ENCODE measurements at regions not wholly inside any gene's neighbourhood (a gene's known extent, or its start where the extent isn't known, plus 50 kb on each side); places are given as distances from the start of the nearest gene placed in this dataset.

- H3K27ac ChIP-seq (ENCODE audit: insufficient read depth, low read depth, low read length), result no peak overlapping the region
- peaks cover 4 to 5% of the 10 kb centered on the region in 2 experiments for H3K27me3 ChIP-seq (ENCODE audit: control insufficient read depth in 2 of 2, insufficient read depth in 2 of 2, low read length in 2 of 2)
- no peaks in the 10 kb centered on the region for H3K4me1 ChIP-seq (ENCODE audit: control insufficient read depth, extremely low read depth, insufficient read depth, low read length)
- FAIRE-seq, result no peak
- H3K79me2 ChIP-seq (ENCODE audit: control insufficient read depth, insufficient read depth, low read length), result no peaks in the 10 kb centered on the region
- TF ChIP-seq EZH2 (IDR thresholded peaks at IDR 0.05; ENCODE audit: borderline replicate concordance, low read depth, low read length, severe bottlenecking) (no peak), POLR2A (IDR thresholded peaks at IDR 0.05; ENCODE audit: low read depth, low read length) (no peak), GATA2 (IDR thresholded peaks at IDR 0.05; ENCODE audit: insufficient read depth, insufficient read length, low read depth, low read length) (no peak), FOS (IDR thresholded peaks at IDR 0.05; ENCODE audit: borderline replicate concordance, insufficient read depth, low read length) (no peak)
- POLR2A ChIA-PET, result no interaction called here
- no peaks in the 10 kb centered on the region for H3K9me1 ChIP-seq (replicated peaks; ENCODE audit: control insufficient read depth, extremely low read depth, insufficient read depth, low read length)
- no peak overlapping the region for H3K4me3 ChIP-seq (replicated peaks in 1 of 3; ENCODE audit: insufficient read depth in 1 of 3, low read depth in 1 of 3, low read length in 3 of 3)
- DNase-seq (ENCODE audit: low read depth, low spot score), result no peak
- dilution Hi-C loops (cut with MboI; ENCODE audit: extremely low pct_ligation_motif_present, low sequenced_read_pairs), result no loop called here
- no TSS peak for BruUV-seq (replicated peaks)
- no peak overlapping the region for H3K4me2 ChIP-seq (ENCODE audit: insufficient read depth, low read length)
- no peaks in the 10 kb centered on the region for H3K9me3 ChIP-seq (replicated peaks; ENCODE audit: control insufficient read depth, insufficient read depth, low read length)
- no peaks in the 10 kb centered on the region for H3K36me3 ChIP-seq (ENCODE audit: control insufficient read depth in 2 of 2, extremely low read depth in 1 of 2, insufficient read depth in 2 of 2, low read length in 2 of 2)
- no peak overlapping the region for H2AFZ ChIP-seq (ENCODE audit: low read depth, low read length)
- intact Hi-C loops (cut with micrococcal nuclease), result no loop called here
- H3K9ac ChIP-seq (replicated peaks; ENCODE audit: extremely low read depth, insufficient read depth, low read length), result no peak overlapping the region
- no peaks in the 10 kb centered on the region for H4K20me1 ChIP-seq (replicated peaks; ENCODE audit: control insufficient read depth, extremely low read depth, insufficient read depth, low read length)
- CTCF ChIA-PET, result interaction anchor here (1.7 kb wide), 1 partner anchor 9 kb away, joined by 5 read pairs; no protein-coding TSS in a partner anchor
These were observed 426.3 kb upstream of the FAM241A start for GRCh38 chr4:111718763-111719559.

GRCh38 chr4:111720866-111721265, 424.4 kb upstream of the FAM241A start:
- no peak overlapping the region for H3K4me3 ChIP-seq (replicated peaks in 1 of 3; ENCODE audit: insufficient read depth in 1 of 3, low read depth in 1 of 3, low read length in 3 of 3)
- dilution Hi-C loops (cut with MboI; ENCODE audit: extremely low pct_ligation_motif_present, low sequenced_read_pairs), result no loop called here

More at GRCh38 chr4:111720866-111721265, 424.4 kb upstream of the FAM241A start:
- intact Hi-C loops (cut with micrococcal nuclease), result no loop called here
- FAIRE-seq, result no peak
- Histone ChIP-seq H3K9ac (replicated peaks; ENCODE audit: extremely low read depth, insufficient read depth, low read length) (no peak overlapping the region), H4K20me1 (replicated peaks; ENCODE audit: control insufficient read depth, extremely low read depth, insufficient read depth, low read length) (no peaks in the 10 kb centered on the region), H3K79me2 (ENCODE audit: control insufficient read depth, insufficient read depth, low read length) (no peaks in the 10 kb centered on the region), H3K9me3 (replicated peaks; ENCODE audit: control insufficient read depth, insufficient read depth, low read length) (no peaks in the 10 kb centered on the region), H3K27ac (ENCODE audit: insufficient read depth, low read depth, low read length) (no peak overlapping the region), H3K9me1 (replicated peaks; ENCODE audit: control insufficient read depth, extremely low read depth, insufficient read depth, low read length) (no peaks in the 10 kb centered on the region), H3K4me2 (ENCODE audit: insufficient read depth, low read length) (no peak overlapping the region), H3K27me3 (ENCODE audit: control insufficient read depth in 2 of 2, insufficient read depth in 2 of 2, low read length in 2 of 2) (peaks cover 4 to 5% of the 10 kb centered on the region in 2 experiments), H3K36me3 (ENCODE audit: control insufficient read depth in 2 of 2, extremely low read depth in 1 of 2, insufficient read depth in 2 of 2, low read length in 2 of 2) (no peaks in the 10 kb centered on the region), H3K4me1 (ENCODE audit: control insufficient read depth, extremely low read depth, insufficient read depth, low read length) (no peaks in the 10 kb centered on the region), H2AFZ (ENCODE audit: low read depth, low read length) (no peak overlapping the region)
- ChIA-PET CTCF (no interaction called here), POLR2A (no interaction called here)
- TF ChIP-seq MYC (IDR thresholded peaks at IDR 0.05; ENCODE audit: low read depth, low read length) (no peak), JUN (IDR thresholded peaks at IDR 0.05; ENCODE audit: borderline replicate concordance, insufficient read depth, insufficient read length, low read depth) (no peak), FOS (IDR thresholded peaks at IDR 0.05; ENCODE audit: borderline replicate concordance, insufficient read depth, low read length) (no peak), CTCF (IDR thresholded peaks at IDR 0.05; ENCODE audit: extremely low read depth in 1 of 2, insufficient read depth in 1 of 2, low read depth in 1 of 2, low read length in 2 of 2) (no peak), POLR2A (IDR thresholded peaks at IDR 0.05; ENCODE audit: low read depth, low read length) (no peak), EZH2 (IDR thresholded peaks at IDR 0.05; ENCODE audit: borderline replicate concordance, low read depth, low read length, severe bottlenecking) (no peak), GATA2 (IDR thresholded peaks at IDR 0.05; ENCODE audit: insufficient read depth, insufficient read length, low read depth, low read length) (no peak), MAX (IDR thresholded peaks at IDR 0.05; ENCODE audit: insufficient read depth, insufficient read length) (no peak), POLR2AphosphoS5 (IDR thresholded peaks at IDR 0.05; ENCODE audit: insufficient read depth, low read depth, low read length) (no peak)
- BruUV-seq (replicated peaks), result no TSS peak
- no peak for DNase-seq (ENCODE audit: low read depth, low spot score)

Data from endothelial cell of umbilical vein (primary cell).